B cell (primary cell): ENCODE measurements at regions not wholly inside any gene's neighbourhood (a gene's known extent, or its start where the extent isn't known, plus 50 kb on each side); places are given as distances from the start of the nearest gene placed in this dataset.

Source experiments
- ATAC-seq: fragments of 200-7000 bp; cut with Tn5 transposase; one replicate; pipeline ENCODE4 v1.10.0; 2021; ENCODE audit warnings: low read depth, mild to moderate bottlenecking, moderate number of reproducible peaks, moderate library complexity
- CTCF ChIA-PET: fragments of 350-600 bp; sonication (Branson Sonifier 250); formaldehyde crosslinking; loops from one replicate; lab custom pipeline; 2021; ENCODE audit warnings: antibody characterized with exemption, inconsistent platforms; lab: Charles Lee
- POLR2A ChIA-PET: fragments of 350-600 bp; sonication (Branson Sonifier 250); formaldehyde crosslinking; loops from one replicate; lab custom pipeline; 2021; ENCODE audit warnings: antibody characterized with exemption; lab: Charles Lee
- DNase-seq: peaks from one replicate; pipeline ENCODE4 v3.0.0; 2013
- H2AFZ ChIP-seq: 2 replicates; pipeline ENCODE4 v1.6.1; 2012; ENCODE audit warnings: mild to moderate bottlenecking, low read depth, low read length; ENCODE audit not compliant: insufficient read depth, poor library complexity, severe bottlenecking
- H3K27ac ChIP-seq, 2 donors: 1 replicate in 1 of 2; 2 replicates in 1 of 2; pipeline ENCODE4 v1.5.1; 2012 to 2013; ENCODE audit warnings: low read length in 2 of 2, mild to moderate bottlenecking in 2 of 2, moderate library complexity in 1 of 2
- H3K27me3 ChIP-seq, 4 experiments: fragments of 200-600 bp in 1 of 4; sonication (generic) in 1 of 4; replicated peaks in 1 of 4; 1 replicate in 2 of 4; 2 replicates in 2 of 4; pipeline versions ENCODE4 v1.6.1 to v1.7.0; 2013 to 2016; ENCODE audit warnings: low read length in 3 of 4, mild to moderate bottlenecking in 2 of 4, mixed read lengths in 1 of 4, moderate library complexity in 1 of 4; ENCODE audit not compliant: insufficient read depth in 4 of 4, control insufficient read depth in 3 of 4; ENCODE audit errors: control extremely low read depth in 1 of 4
- H3K36me3 ChIP-seq, 2 experiments: replicated peaks in 1 of 2; 1 replicate in 1 of 2; 2 replicates in 1 of 2; pipeline versions ENCODE4 v1.6.1 to v1.7.1; 2013; ENCODE audit warnings: low read length in 1 of 2; ENCODE audit not compliant: insufficient read depth in 2 of 2, control insufficient read depth in 1 of 2; ENCODE audit errors: control extremely low read depth in 1 of 2, extremely low read depth in 1 of 2
- H3K4me1 ChIP-seq, 2 donors: fragments of 200-600 bp in 1 of 2; sonication (generic) in 1 of 2; 1 replicate in 1 of 2; 2 replicates in 1 of 2; pipeline versions ENCODE4 v1.5.1 to v1.6.1; 2013 to 2017; ENCODE audit warnings: low read length in 2 of 2; ENCODE audit not compliant: control insufficient read depth in 2 of 2, insufficient read depth in 2 of 2
- H3K4me2 ChIP-seq: replicated peaks from 2 replicates; pipeline ENCODE3; 2012; ENCODE audit warnings: mild to moderate bottlenecking, low read depth, low read length; ENCODE audit not compliant: poor library complexity, severe bottlenecking
- H3K4me3 ChIP-seq, 5 experiments: fragments of 200-600 bp in 1 of 5; sonication (generic) in 1 of 5; 1 replicate in 3 of 5; 2 replicates in 2 of 5; pipeline versions ENCODE4 v1.5.1 to v1.7.0; 2011 to 2016; ENCODE audit warnings: low read length in 4 of 5, mild to moderate bottlenecking in 4 of 5, low read depth in 2 of 5, control low read depth in 1 of 5, moderate library complexity in 1 of 5; ENCODE audit not compliant: insufficient read depth in 1 of 5; ENCODE audit errors: control extremely low read depth in 1 of 5, extremely low read depth in 1 of 5
- H3K79me2 ChIP-seq: fragments of 200-600 bp; sonication (generic); one replicate; pipeline ENCODE4 v1.6.0; 2016; ENCODE audit warnings: low read length; ENCODE audit not compliant: control insufficient read depth, insufficient read depth
- H3K9ac ChIP-seq: fragments of 200-600 bp; sonication (generic); 2 replicates; pipeline ENCODE4 v1.6.1; 2017; ENCODE audit warnings: mild to moderate bottlenecking, low read length, moderate library complexity
- H3K9me3 ChIP-seq, 3 donors: one replicate each; pipeline versions ENCODE4 v1.6.1 to v1.7.1; 2013; ENCODE audit warnings: low read length in 2 of 3; ENCODE audit not compliant: control insufficient read depth in 2 of 3, insufficient read depth in 1 of 3; ENCODE audit errors: control extremely low read depth in 1 of 3
- H4K20me1 ChIP-seq: 2 replicates; pipeline ENCODE4 v1.6.0; 2012; ENCODE audit warnings: mild to moderate bottlenecking, low read length; ENCODE audit not compliant: insufficient read depth, control insufficient read depth, poor library complexity, severe bottlenecking
- H3K27ac Mint-ChIP-seq: one replicate; pipeline ENCODE4 v1.8.0; 2021; ENCODE audit warnings: mixed read lengths
- H3K27me3 Mint-ChIP-seq: one replicate; pipeline ENCODE4 v1.8.0; 2021; ENCODE audit warnings: mixed read lengths
- H3K4me1 Mint-ChIP-seq: one replicate; pipeline ENCODE4 v1.8.0; 2021; ENCODE audit warnings: mixed read lengths
- H3K4me3 Mint-ChIP-seq: one replicate; pipeline ENCODE4 v1.8.0; 2021; ENCODE audit warnings: mixed read lengths
- H3K9me3 Mint-ChIP-seq: one replicate; pipeline ENCODE4 v1.8.0; 2022; ENCODE audit warnings: mixed read lengths; ENCODE audit not compliant: insufficient read depth
- EZH2 ChIP-seq: IDR thresholded peaks from 2 replicates; pipeline ENCODE4 v1.6.1; 2012; ENCODE audit warnings: borderline replicate concordance, low read depth, mild to moderate bottlenecking, moderate library complexity, low read length; ENCODE audit not compliant: insufficient read depth, poor library complexity, severe bottlenecking
- WGBS: methylation state at CpG from one replicate; pipeline ENCODE4 v1.1.5; 2013; ENCODE audit warnings: missing lambda C conversion rate; ENCODE audit not compliant: insufficient coverage; 5-methylcytosine and 5-hydroxymethylcytosine counted together
- intact Hi-C: fragments of 100-400 bp; cut with micrococcal nuclease; formaldehyde crosslinking; loops from one replicate; pipeline ENCODE4 v1.10.0; 2022
- TF ChIP-seq, protein P1 (sequence below): fragments of 200-600 bp; IDR thresholded peaks from one replicate; pipeline ENCODE4 v1.8.0; 2022; ENCODE audit warnings: antibody characterized with exemption, mild to moderate bottlenecking

DNA sequence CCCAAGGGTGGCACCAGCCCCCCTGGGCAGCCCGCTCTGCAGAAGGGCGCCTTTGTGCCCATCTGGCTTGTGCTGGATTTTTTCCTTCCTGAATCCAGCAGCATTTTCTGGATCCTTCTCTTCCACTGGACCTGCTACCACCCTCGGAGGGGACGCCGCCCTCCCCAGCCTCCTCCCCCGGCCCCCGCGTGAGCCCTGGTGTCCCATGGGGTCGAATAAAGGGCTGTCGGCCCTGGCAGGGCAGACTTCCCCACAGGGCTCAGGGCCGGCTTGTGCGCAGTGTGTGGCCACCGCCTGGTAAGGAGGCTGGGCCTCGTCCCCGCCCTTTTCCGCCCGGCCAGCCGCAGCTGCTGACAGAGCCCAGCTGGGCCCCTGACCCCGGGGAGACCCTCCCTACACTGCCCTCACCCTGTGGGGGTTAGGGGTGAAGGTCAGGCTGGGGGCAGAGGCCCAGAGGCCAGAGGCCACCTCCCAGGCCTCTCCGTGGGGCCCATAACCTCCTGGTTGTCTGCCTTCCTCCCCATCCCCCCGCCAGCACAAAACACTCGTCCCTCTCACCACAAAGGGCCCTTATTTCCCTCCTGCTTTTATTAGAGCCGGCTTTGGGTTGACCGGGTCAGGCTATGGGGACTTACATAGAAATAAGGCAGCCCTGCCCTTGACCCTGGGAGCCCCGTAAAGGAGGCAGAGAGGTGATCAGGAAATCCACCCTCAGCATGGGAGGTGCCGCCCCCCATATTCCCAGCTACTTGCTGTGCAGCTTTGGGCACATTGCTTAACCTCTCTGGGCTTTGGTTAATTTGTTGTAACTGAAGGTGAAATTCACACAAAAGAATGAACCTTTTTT lies 179.3 kb upstream of the CIBAR2 start:
- H3K4me2 ChIP-seq = no peak overlapping the region
- 52% methylated on average over 14 of the region's 26 CpGs for WGBS
- peaks cover 0 to 4% (median 0%) of the 10 kb centered on the region in 4 experiments for H3K27me3 ChIP-seq
- no peaks in the 10 kb centered on the region for H4K20me1 ChIP-seq
- Mint-ChIP-seq H3K4me3 (no peak overlapping the region), H3K27me3 (peaks cover 10% of the 10 kb centered on the region), H3K27ac (no peak overlapping the region), H3K4me1 (no peaks in the 10 kb centered on the region), H3K9me3 (no peaks in the 10 kb centered on the region)
- no peak overlapping the region for H3K27ac ChIP-seq
- H3K9ac ChIP-seq = no peak overlapping the region
- H3K4me3 ChIP-seq = no peak overlapping the region
- TF ChIP-seq, protein P1, sequence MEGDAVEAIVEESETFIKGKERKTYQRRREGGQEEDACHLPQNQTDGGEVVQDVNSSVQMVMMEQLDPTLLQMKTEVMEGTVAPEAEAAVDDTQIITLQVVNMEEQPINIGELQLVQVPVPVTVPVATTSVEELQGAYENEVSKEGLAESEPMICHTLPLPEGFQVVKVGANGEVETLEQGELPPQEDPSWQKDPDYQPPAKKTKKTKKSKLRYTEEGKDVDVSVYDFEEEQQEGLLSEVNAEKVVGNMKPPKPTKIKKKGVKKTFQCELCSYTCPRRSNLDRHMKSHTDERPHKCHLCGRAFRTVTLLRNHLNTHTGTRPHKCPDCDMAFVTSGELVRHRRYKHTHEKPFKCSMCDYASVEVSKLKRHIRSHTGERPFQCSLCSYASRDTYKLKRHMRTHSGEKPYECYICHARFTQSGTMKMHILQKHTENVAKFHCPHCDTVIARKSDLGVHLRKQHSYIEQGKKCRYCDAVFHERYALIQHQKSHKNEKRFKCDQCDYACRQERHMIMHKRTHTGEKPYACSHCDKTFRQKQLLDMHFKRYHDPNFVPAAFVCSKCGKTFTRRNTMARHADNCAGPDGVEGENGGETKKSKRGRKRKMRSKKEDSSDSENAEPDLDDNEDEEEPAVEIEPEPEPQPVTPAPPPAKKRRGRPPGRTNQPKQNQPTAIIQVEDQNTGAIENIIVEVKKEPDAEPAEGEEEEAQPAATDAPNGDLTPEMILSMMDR = no peak
- no peak for TF ChIP-seq EZH2
- no peaks in the 10 kb centered on the region for H3K79me2 ChIP-seq
- ATAC-seq (no peak), DNase-seq (no peak)
- no peaks in the 10 kb centered on the region for H3K36me3 ChIP-seq
- CTCF ChIA-PET = interaction anchor here (0.7 kb wide), 1 partner anchor 47 kb away, joined by 3 read pairs; no protein-coding TSS in a partner anchor
- no peak overlapping the region for H2AFZ ChIP-seq
- H3K9me3 ChIP-seq = no peaks in the 10 kb centered on the region
- intact Hi-C loops = no loop called here
- POLR2A ChIA-PET = interaction anchor here (0.7 kb wide), 1 partner anchor 61 kb away, joined by 7 read pairs; no protein-coding TSS in a partner anchor
- peaks cover 0 to 3% of the 10 kb centered on the region in 2 donors for H3K4me1 ChIP-seq

DNA sequence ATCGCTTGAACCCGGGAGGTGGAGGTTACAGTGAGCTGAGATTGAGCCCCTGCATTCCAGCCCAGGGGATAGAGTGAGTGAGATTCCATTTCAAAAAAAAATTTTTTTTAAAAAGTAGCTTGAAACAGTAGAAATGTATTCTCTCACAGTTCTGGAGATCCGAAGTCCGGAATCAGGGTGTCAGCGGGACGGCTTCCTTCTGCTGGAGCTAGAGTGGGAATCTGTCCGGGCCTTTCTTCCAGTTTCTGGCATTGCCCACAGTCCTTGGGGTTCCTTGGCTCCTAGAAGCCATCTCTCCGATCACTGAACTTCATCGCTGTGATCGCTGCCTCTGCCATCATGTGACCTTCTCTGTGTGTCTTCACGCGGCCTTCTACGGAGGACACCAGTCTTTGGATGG lies 181.2 kb upstream of the CIBAR2 start:
- no peaks in the 10 kb centered on the region for H3K79me2 ChIP-seq
- CTCF ChIA-PET = no interaction called here

More for the DNA sequence above, 181.2 kb upstream of the CIBAR2 start:
- Histone ChIP-seq H3K9ac (no peak overlapping the region), H3K4me3 (no peak overlapping the region), H3K36me3 (no peaks in the 10 kb centered on the region), H3K4me1 (peaks cover 0 to 3% of the 10 kb centered on the region in 2 donors), H3K27ac (no peak overlapping the region), H4K20me1 (no peaks in the 10 kb centered on the region), H2AFZ (no peak overlapping the region), H3K4me2 (no peak overlapping the region), H3K27me3 (peaks cover 0 to 4% (median 0%) of the 10 kb centered on the region in 4 experiments), H3K9me3 (no peaks in the 10 kb centered on the region)
- DNase-seq (no peak), ATAC-seq (no peak)
- no peaks in the 10 kb centered on the region for H3K4me1 Mint-ChIP-seq
- H3K27ac Mint-ChIP-seq = no peak overlapping the region
- H3K9me3 Mint-ChIP-seq = no peaks in the 10 kb centered on the region
- H3K27me3 Mint-ChIP-seq = peaks cover 9% of the 10 kb centered on the region
- POLR2A ChIA-PET = no interaction called here
- H3K4me3 Mint-ChIP-seq = no peak overlapping the region
- TF ChIP-seq, protein P1 = no peak
- TF ChIP-seq EZH2 = no peak
- WGBS = 97% methylated on average over 13 of the region's 13 CpGs
- intact Hi-C loops = no loop called here
